ENCODE measurements at regions not wholly inside any gene's neighbourhood (a gene's known extent, or its start where the extent isn't known, plus 50 kb on each side); places are given as distances from the start of the nearest gene placed in this dataset.
"Not testable (repeated sequence)": the region's sequence is repeated elsewhere in the genome, so short reads cannot be mapped to it uniquely, and the experiment has no call there.

DNA sequence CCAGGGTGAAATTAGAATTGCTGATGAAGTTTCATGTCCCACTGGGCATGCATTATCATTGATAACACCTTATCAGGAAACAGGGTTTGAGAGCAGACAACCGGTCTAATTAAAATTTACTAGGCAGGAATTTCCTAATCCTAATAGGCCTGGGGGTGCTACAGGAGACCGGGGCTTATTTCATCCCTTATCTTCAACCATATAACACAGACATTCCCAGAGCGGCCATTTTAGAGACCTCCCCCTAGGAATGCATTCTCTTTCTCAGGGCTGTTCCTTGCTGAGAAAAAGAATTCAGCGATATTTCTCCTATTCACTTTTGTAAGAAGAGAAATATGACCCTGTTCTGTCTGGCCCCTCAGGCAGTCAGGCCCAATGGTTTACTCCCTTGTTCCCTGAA lies 82.8 kb upstream of the PCAT7 start:
- TF ChIP-seq EZH2 (IDR thresholded peaks at IDR 0.05; ENCODE audit: low read length, missing control alignments) = not testable (repeated sequence)
- TF ChIP-seq, protein P1, sequence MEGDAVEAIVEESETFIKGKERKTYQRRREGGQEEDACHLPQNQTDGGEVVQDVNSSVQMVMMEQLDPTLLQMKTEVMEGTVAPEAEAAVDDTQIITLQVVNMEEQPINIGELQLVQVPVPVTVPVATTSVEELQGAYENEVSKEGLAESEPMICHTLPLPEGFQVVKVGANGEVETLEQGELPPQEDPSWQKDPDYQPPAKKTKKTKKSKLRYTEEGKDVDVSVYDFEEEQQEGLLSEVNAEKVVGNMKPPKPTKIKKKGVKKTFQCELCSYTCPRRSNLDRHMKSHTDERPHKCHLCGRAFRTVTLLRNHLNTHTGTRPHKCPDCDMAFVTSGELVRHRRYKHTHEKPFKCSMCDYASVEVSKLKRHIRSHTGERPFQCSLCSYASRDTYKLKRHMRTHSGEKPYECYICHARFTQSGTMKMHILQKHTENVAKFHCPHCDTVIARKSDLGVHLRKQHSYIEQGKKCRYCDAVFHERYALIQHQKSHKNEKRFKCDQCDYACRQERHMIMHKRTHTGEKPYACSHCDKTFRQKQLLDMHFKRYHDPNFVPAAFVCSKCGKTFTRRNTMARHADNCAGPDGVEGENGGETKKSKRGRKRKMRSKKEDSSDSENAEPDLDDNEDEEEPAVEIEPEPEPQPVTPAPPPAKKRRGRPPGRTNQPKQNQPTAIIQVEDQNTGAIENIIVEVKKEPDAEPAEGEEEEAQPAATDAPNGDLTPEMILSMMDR (conservative IDR thresholded peaks at IDR 0.05 in 1 of 2, IDR thresholded peaks at IDR 0.05 in 1 of 2; ENCODE audit: low read depth in 1 of 2, low read length in 2 of 2) = not testable (repeated sequence)

Data from fibroblast of lung (primary cell).